CD14-positive monocyte (primary cell): ENCODE measurements at regions not wholly inside any gene's neighbourhood (a gene's known extent, or its start where the extent isn't known, plus 50 kb on each side); places are given as distances from the start of the nearest gene placed in this dataset.

ENCODE experiments used
- DNase-seq, 3 donors: peaks; one replicate each; pipeline ENCODE4 v3.0.0-alpha.2; 2011 to 2022
- H2AFZ ChIP-seq: 2 replicates; pipeline ENCODE4 v1.6.0; 2012; ENCODE audit warnings: mild to moderate bottlenecking, low read depth, low read length, inconsistent platforms; ENCODE audit not compliant: insufficient read depth, poor library complexity, severe bottlenecking
- H3K27ac ChIP-seq, 2 donors: 1 replicate in 1 of 2; 2 replicates in 1 of 2; pipeline ENCODE4 v1.5.1; 2012 to 2013; ENCODE audit warnings: low read length in 2 of 2, control low read depth in 1 of 2, inconsistent platforms in 1 of 2, low read depth in 1 of 2, mild to moderate bottlenecking in 1 of 2
- H3K27me3 ChIP-seq, 2 donors: one replicate each; pipeline versions ENCODE4 v1.6.0 to v1.6.1; 2011 to 2013; ENCODE audit warnings: low read length in 2 of 2; ENCODE audit not compliant: control insufficient read depth in 2 of 2, insufficient read depth in 2 of 2
- H3K36me3 ChIP-seq, 2 donors: replicated peaks in 1 of 2; 1 replicate in 1 of 2; 2 replicates in 1 of 2; pipeline versions ENCODE4 v1.5.1 to v1.6.1; 2012 to 2013; ENCODE audit warnings: low read length in 2 of 2, control low read depth in 1 of 2, inconsistent platforms in 1 of 2, mild to moderate bottlenecking in 1 of 2; ENCODE audit not compliant: insufficient read depth in 2 of 2, control insufficient read depth in 1 of 2
- H3K4me1 ChIP-seq, 2 donors: 1 replicate in 1 of 2; 2 replicates in 1 of 2; pipeline versions ENCODE4 v1.5.1 to v1.6.1; 2012 to 2013; ENCODE audit warnings: low read length in 2 of 2, control low read depth in 1 of 2, inconsistent platforms in 1 of 2, mild to moderate bottlenecking in 1 of 2, moderate library complexity in 1 of 2; ENCODE audit not compliant: insufficient read depth in 2 of 2, control insufficient read depth in 1 of 2
- H3K4me2 ChIP-seq: replicated peaks from 2 replicates; pipeline ENCODE3; 2012; ENCODE audit warnings: low read length, moderate library complexity, mild to moderate bottlenecking; ENCODE audit not compliant: poor library complexity, severe bottlenecking; ENCODE audit errors: extremely low read depth
- H3K4me3 ChIP-seq, 3 experiments: fragments of 200-600 bp in 1 of 3; sonication (generic) in 1 of 3; replicated peaks in 1 of 3; 1 replicate in 2 of 3; 2 replicates in 1 of 3; pipeline ENCODE4 v1.5.1; 2011 to 2013; ENCODE audit warnings: low read length in 3 of 3, mild to moderate bottlenecking in 3 of 3, control low read depth in 2 of 3, low read depth in 2 of 3, inconsistent platforms in 1 of 3, moderate library complexity in 1 of 3
- H3K79me2 ChIP-seq: 2 replicates; pipeline ENCODE4 v1.6.0; 2012; ENCODE audit warnings: mild to moderate bottlenecking, control low read depth, inconsistent platforms, low read length, moderate library complexity; ENCODE audit not compliant: insufficient read depth
- H3K9ac ChIP-seq: 2 replicates; pipeline ENCODE4 v1.6.0; 2017; ENCODE audit warnings: low read length, mild to moderate bottlenecking; ENCODE audit not compliant: insufficient read depth, poor library complexity, severe bottlenecking
- H3K9me3 ChIP-seq, 2 donors: replicated peaks in 1 of 2; 1 replicate in 1 of 2; 2 replicates in 1 of 2; pipeline versions ENCODE4 v1.5.1 to v1.6.1; 2012 to 2013; ENCODE audit warnings: low read length in 2 of 2, control low read depth in 1 of 2; ENCODE audit not compliant: control insufficient read depth in 1 of 2, insufficient read depth in 1 of 2
- H4K20me1 ChIP-seq: 2 replicates; pipeline ENCODE4 v1.6.0; 2012; ENCODE audit warnings: mild to moderate bottlenecking, low read length, control low read depth, moderate library complexity; ENCODE audit not compliant: insufficient read depth
- H3K27ac Mint-ChIP-seq, 7 donors: one replicate each; pipeline ENCODE4 v1.8.0; 2020; ENCODE audit warnings: mild to moderate bottlenecking in 7 of 7, mixed read lengths in 7 of 7, moderate library complexity in 6 of 7, inconsistent platforms in 2 of 7
- H3K27me3 Mint-ChIP-seq, 3 donors: one replicate each; pipeline ENCODE4 v1.8.0; 2021 to 2022; ENCODE audit warnings: low read depth in 3 of 3, mild to moderate bottlenecking in 3 of 3, mixed read lengths in 3 of 3, moderate library complexity in 3 of 3, inconsistent platforms in 1 of 3
- H3K36me3 Mint-ChIP-seq, 2 donors: one replicate each; pipeline ENCODE4 v1.8.0; 2020; ENCODE audit warnings: mixed read lengths in 2 of 2, inconsistent platforms in 1 of 2, mild to moderate bottlenecking in 1 of 2
- H3K4me1 Mint-ChIP-seq: one replicate; pipeline ENCODE4 v1.8.0; 2020; ENCODE audit warnings: mild to moderate bottlenecking, mixed read lengths
- H3K4me3 Mint-ChIP-seq, 2 donors: one replicate each; pipeline ENCODE4 v1.8.0; 2020; ENCODE audit warnings: mild to moderate bottlenecking in 2 of 2, mixed read lengths in 2 of 2, moderate library complexity in 1 of 2
- H3K9me3 Mint-ChIP-seq, 7 donors: one replicate each; pipeline ENCODE4 v1.8.0; 2020 to 2022; ENCODE audit warnings: mixed read lengths in 7 of 7, mild to moderate bottlenecking in 6 of 7, moderate library complexity in 6 of 7, inconsistent platforms in 2 of 7
- WGBS: methylation state at CpG from one replicate; pipeline ENCODE4 v1.1.5; 2013; ENCODE audit warnings: missing lambda C conversion rate; ENCODE audit not compliant: insufficient coverage; 5-methylcytosine and 5-hydroxymethylcytosine counted together
- intact Hi-C, 2 donors: fragments of 100-400 bp; cut with micrococcal nuclease; formaldehyde crosslinking; loops; one replicate each; pipeline versions ENCODE4 v1.15.0 to v1.15.1; 2023
- TF ChIP-seq, protein P1 (sequence below): fragments of 200-600 bp; IDR thresholded peaks from one replicate; pipeline ENCODE4 v1.8.0; 2022; ENCODE audit warnings: antibody characterized with exemption, mild to moderate bottlenecking

DNA sequence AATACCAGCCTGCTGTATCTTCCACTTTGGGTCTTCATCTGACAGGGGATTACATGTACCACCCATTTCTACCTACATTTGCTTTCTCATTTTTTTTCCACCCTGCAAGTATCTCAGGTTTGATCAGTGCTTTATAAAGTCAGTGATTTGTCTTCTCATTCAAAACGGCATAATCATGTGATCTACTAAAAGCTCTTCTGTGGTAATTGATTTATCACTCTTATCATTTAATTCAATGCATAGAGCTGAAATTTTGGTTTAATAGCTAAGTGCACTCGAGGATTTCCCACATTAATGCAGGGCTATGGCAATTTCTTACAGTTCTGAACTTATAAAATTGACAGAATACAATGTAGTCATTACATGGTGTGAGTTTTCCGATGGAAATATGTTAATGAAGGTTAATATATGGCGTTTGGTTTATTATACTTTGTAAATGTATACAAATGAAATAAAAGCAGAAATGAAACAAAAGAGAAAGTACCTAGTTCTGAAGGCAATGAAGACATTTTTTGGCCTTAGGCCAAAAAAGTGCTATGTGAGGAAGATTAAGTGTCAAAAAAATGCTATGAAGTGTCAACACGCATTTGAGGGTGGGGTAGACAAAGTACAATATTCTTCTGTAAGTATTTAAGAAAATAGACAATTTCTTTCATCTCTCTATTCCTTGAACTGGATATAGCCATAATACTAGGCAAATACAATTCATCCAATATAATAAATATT, 457.3 kb downstream of the ETV1 start:
- Histone ChIP-seq H3K79me2 (no peaks in the 10 kb centered on the region), H3K36me3 (no peaks in the 10 kb centered on the region), H3K27me3 (no peaks in the 10 kb centered on the region), H2AFZ (no peak overlapping the region), H3K9ac (no peak overlapping the region), H3K4me1 (no peaks in the 10 kb centered on the region), H3K9me3 (no peaks in the 10 kb centered on the region), H4K20me1 (no peaks in the 10 kb centered on the region), H3K4me3 (no peak overlapping the region), H3K27ac (no peak overlapping the region), H3K4me2 (no peak overlapping the region)
- Mint-ChIP-seq H3K36me3 (no peaks in the 10 kb centered on the region), H3K9me3 (no peaks in the 10 kb centered on the region), H3K4me3 (no peak overlapping the region), H3K4me1 (no peaks in the 10 kb centered on the region), H3K27ac (no peak overlapping the region), H3K27me3 (peaks cover 0 to 2% (median 0%) of the 10 kb centered on the region in 3 donors)
- TF ChIP-seq, protein P1, sequence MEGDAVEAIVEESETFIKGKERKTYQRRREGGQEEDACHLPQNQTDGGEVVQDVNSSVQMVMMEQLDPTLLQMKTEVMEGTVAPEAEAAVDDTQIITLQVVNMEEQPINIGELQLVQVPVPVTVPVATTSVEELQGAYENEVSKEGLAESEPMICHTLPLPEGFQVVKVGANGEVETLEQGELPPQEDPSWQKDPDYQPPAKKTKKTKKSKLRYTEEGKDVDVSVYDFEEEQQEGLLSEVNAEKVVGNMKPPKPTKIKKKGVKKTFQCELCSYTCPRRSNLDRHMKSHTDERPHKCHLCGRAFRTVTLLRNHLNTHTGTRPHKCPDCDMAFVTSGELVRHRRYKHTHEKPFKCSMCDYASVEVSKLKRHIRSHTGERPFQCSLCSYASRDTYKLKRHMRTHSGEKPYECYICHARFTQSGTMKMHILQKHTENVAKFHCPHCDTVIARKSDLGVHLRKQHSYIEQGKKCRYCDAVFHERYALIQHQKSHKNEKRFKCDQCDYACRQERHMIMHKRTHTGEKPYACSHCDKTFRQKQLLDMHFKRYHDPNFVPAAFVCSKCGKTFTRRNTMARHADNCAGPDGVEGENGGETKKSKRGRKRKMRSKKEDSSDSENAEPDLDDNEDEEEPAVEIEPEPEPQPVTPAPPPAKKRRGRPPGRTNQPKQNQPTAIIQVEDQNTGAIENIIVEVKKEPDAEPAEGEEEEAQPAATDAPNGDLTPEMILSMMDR, result no peak
- 20% methylated on average over 1 of the region's 5 CpGs for WGBS
- DNase-seq, result no peak
- intact Hi-C loops, result no loop called here

DNA sequence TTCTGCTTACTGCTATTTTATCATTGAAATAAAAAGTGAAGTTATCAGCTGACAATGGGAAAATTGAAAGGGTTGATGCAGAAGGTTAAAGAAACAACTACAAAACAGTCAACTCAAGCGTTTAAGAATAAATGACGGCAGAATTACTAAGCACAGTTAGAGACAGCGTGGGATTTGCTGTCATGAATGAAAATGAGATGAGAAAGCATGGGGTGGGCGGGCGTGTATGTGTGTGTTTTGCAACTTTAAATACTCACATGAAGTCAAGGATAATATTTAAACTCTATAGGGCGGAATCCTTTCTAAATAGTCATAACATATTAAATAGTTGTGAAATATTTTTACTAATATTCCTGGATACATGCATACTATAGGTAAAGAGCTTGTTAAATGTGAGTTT, 450.8 kb downstream of the ETV1 start:
- DNase-seq, result no peak
- H3K4me3 Mint-ChIP-seq, result no peak overlapping the region
- H2AFZ ChIP-seq, result no peak overlapping the region
- no peak overlapping the region for H3K9ac ChIP-seq
- peaks cover 0 to 2% (median 0%) of the 10 kb centered on the region in 3 donors for H3K27me3 Mint-ChIP-seq
- H3K27ac Mint-ChIP-seq, result no peak overlapping the region
- no peak overlapping the region for H3K4me2 ChIP-seq
- no peaks in the 10 kb centered on the region for H3K9me3 ChIP-seq
- no peak overlapping the region for H3K4me3 ChIP-seq
- no peaks in the 10 kb centered on the region for H3K27me3 ChIP-seq
- no peaks in the 10 kb centered on the region for H3K9me3 Mint-ChIP-seq
- no peaks in the 10 kb centered on the region for H3K4me1 ChIP-seq
- H3K36me3 ChIP-seq, result no peaks in the 10 kb centered on the region
- H3K79me2 ChIP-seq, result no peaks in the 10 kb centered on the region
- intact Hi-C loops, result no loop called here
- H4K20me1 ChIP-seq, result no peaks in the 10 kb centered on the region
- WGBS, result no CpG with 5 or more reads among the region's 6 CpGs
- no peak overlapping the region for H3K27ac ChIP-seq
- H3K4me1 Mint-ChIP-seq, result no peaks in the 10 kb centered on the region
- H3K36me3 Mint-ChIP-seq, result no peaks in the 10 kb centered on the region
- TF ChIP-seq, protein P1, result no peak
